BJ (cell line): ENCODE measurements at regions not wholly inside any gene's neighbourhood (a gene's known extent, or its start where the extent isn't known, plus 50 kb on each side); places are given as distances from the start of the nearest gene placed in this dataset.
A peak's percentile ranks its signal among the peaks of the same experiment; 100 is the strongest.

Experiments used
- CTCF ChIA-PET: fragments of 350-600 bp; formaldehyde crosslinking; extraction: SDS; loops from one replicate; lab custom pipeline; 2021; ENCODE audit warnings: antibody characterized with exemption, inconsistent platforms; lab: Yijun Ruan, JAX
- POLR2A ChIA-PET: fragments of 300-600 bp; sonication (Branson Sonifier 250); formaldehyde crosslinking; extraction: SDS; loops from one replicate; lab custom pipeline; 2021; ENCODE audit warnings: antibody characterized with exemption; lab: Charles Lee
- DNase-seq: peaks from one replicate; pipeline ENCODE4 v3.0.0-alpha.2; 2011; ENCODE audit warnings: low read depth
- H3K27me3 ChIP-seq: 2 replicates; pipeline ENCODE4 v1.6.0; 2011; ENCODE audit warnings: low read length; ENCODE audit not compliant: control insufficient read depth, insufficient read depth
- H3K36me3 ChIP-seq: 2 replicates; pipeline ENCODE4 v1.5.1; 2011; ENCODE audit warnings: low read length; ENCODE audit not compliant: control insufficient read depth, insufficient read depth
- H3K4me3 ChIP-seq: 2 replicates; pipeline ENCODE4 v1.5.1; 2011; ENCODE audit warnings: low read depth, mild to moderate bottlenecking, control low read depth, low read length
- CTCF ChIP-seq: IDR thresholded peaks from 2 replicates; pipeline ENCODE4 v1.5.1; 2011; ENCODE audit warnings: low read depth, mild to moderate bottlenecking, control low read depth, inconsistent platforms, low read length, moderate library complexity; ENCODE audit not compliant: insufficient read depth

- no peak for TF ChIP-seq CTCF
- H3K27me3 ChIP-seq = no peaks in the 10 kb centered on the region
- no peak for DNase-seq
- H3K4me3 ChIP-seq = no peak overlapping the region
- ChIA-PET POLR2A (no interaction called here), CTCF (interaction anchor here (0.7 to 7.1 kb wide), 4 partner anchors 19 to 590 kb away, joined by 3 to 62 read pairs (median 31); no protein-coding TSS in a partner anchor)
- no peaks in the 10 kb centered on the region for H3K36me3 ChIP-seq
Measured at GRCh38 chr1:172821609-172822274, 162.8 kb downstream of the FASLG start.

GRCh38 chr1:172822886-172823285 lies 164.0 kb downstream of the FASLG start:
- H3K27me3 ChIP-seq = no peaks in the 10 kb centered on the region
- no peak for TF ChIP-seq CTCF
- ChIA-PET CTCF (interaction anchor here (0.9 to 7.1 kb wide), 5 partner anchors 21 to 406 kb away, joined by 3 to 62 read pairs (median 4); no protein-coding TSS in a partner anchor), POLR2A (interaction anchor here (0.9 kb wide), 1 partner anchor 80 kb away, joined by 3 read pairs; no protein-coding TSS in a partner anchor)
- no peaks in the 10 kb centered on the region for H3K36me3 ChIP-seq
- DNase-seq = no peak
- H3K4me3 ChIP-seq = no peak overlapping the region

- no peaks in the 10 kb centered on the region for H3K27me3 ChIP-seq
- H3K4me3 ChIP-seq = no peak overlapping the region
- no peak for TF ChIP-seq CTCF
- POLR2A ChIA-PET = interaction anchor here (0.9 kb wide), 1 partner anchor 79 kb away, joined by 3 read pairs; no protein-coding TSS in a partner anchor
- DNase-seq = no peak
- H3K36me3 ChIP-seq = no peaks in the 10 kb centered on the region
- CTCF ChIA-PET = interaction anchor here (0.7 to 7.1 kb wide), 5 partner anchors 79 to 405 kb away, joined by 3 to 62 read pairs (median 4); no protein-coding TSS in a partner anchor
Measured at GRCh38 chr1:172823534-172823933, 164.6 kb downstream of the FASLG start.

- no peaks in the 10 kb centered on the region for H3K36me3 ChIP-seq
- CTCF ChIA-PET = interaction anchor here (1.8 to 7.1 kb wide), 3 partner anchors 79 to 381 kb away, joined by 7 to 62 read pairs (median 59); no protein-coding TSS in a partner anchor
- no peak for TF ChIP-seq CTCF
- DNase-seq = no peak
- H3K27me3 ChIP-seq = no peaks in the 10 kb centered on the region
- POLR2A ChIA-PET = interaction anchor here (0.6 kb wide), 1 partner anchor 129 kb away, joined by 3 read pairs; no protein-coding TSS in a partner anchor
- H3K4me3 ChIP-seq = no peak overlapping the region
Measured at GRCh38 chr1:172824209-172824608, 165.3 kb downstream of the FASLG start.

GRCh38 chr1:172826096-172826741 lies 167.3 kb downstream of the FASLG start:
- TF ChIP-seq CTCF = peak; percentile 58
- peak; percentile 76 for DNase-seq
- ChIA-PET CTCF (interaction anchor here (0.7 to 7.1 kb wide), 22 partner anchors 9 to 594 kb away, joined by 3 to 62 read pairs (median 4); no protein-coding TSS in a partner anchor), POLR2A (interaction anchor here (0.7 to 1.5 kb wide), 7 partner anchors 20 to 376 kb away, joined by 3 to 12 read pairs (median 4); no protein-coding TSS in a partner anchor)
- H3K27me3 ChIP-seq = no peaks in the 10 kb centered on the region
- H3K4me3 ChIP-seq = 0 out of 2 replicates have a peak overlapping the region, but pooled peaks have one; percentile 9
- H3K36me3 ChIP-seq = no peaks in the 10 kb centered on the region
